ENCODE measurements at regions not wholly inside any gene's neighbourhood (a gene's known extent, or its start where the extent isn't known, plus 50 kb on each side); places are given as distances from the start of the nearest gene placed in this dataset.

DNA sequence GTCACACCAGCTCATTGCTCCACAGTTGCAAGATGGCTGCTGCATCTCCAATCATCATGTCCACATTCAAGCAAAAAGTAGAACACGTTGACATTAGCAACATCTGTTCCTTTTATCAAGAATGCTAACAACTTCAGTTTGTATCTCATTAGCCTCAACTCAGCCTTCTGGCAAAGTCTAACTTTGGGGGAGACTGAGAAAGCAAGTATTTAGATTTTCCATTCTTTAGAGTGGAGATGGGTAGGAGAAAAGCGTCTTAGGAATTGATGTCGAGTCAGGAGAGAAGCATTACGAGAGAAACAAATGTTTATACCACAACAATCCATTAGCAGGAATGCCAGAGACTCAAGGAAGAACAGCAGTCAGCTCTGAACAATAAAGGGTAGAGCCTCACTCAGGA, 446.3 kb downstream of the ENC1 start:
- no peaks in the 10 kb centered on the region for H3K36me3 Mint-ChIP-seq (ENCODE audit: low read depth)
- H3K4me1 ChIP-seq (ENCODE audit: insufficient read depth), result no peaks in the 10 kb centered on the region
- no peaks in the 10 kb centered on the region for H3F3A ChIP-seq (replicated peaks; ENCODE audit: low read depth)
- H3K4me3 ChIP-seq, result no peak overlapping the region
- no peaks in the 10 kb centered on the region for H3K27me3 Mint-ChIP-seq (ENCODE audit: insufficient read depth, low read depth, poor library complexity)
- H3K4me3 Mint-ChIP-seq, result no peak overlapping the region
- H3K9me3 Mint-ChIP-seq, result no peaks in the 10 kb centered on the region
- DNase-seq (ENCODE audit: low spot score) (no peak), ATAC-seq (no peak)
- TF ChIP-seq, protein P1, sequence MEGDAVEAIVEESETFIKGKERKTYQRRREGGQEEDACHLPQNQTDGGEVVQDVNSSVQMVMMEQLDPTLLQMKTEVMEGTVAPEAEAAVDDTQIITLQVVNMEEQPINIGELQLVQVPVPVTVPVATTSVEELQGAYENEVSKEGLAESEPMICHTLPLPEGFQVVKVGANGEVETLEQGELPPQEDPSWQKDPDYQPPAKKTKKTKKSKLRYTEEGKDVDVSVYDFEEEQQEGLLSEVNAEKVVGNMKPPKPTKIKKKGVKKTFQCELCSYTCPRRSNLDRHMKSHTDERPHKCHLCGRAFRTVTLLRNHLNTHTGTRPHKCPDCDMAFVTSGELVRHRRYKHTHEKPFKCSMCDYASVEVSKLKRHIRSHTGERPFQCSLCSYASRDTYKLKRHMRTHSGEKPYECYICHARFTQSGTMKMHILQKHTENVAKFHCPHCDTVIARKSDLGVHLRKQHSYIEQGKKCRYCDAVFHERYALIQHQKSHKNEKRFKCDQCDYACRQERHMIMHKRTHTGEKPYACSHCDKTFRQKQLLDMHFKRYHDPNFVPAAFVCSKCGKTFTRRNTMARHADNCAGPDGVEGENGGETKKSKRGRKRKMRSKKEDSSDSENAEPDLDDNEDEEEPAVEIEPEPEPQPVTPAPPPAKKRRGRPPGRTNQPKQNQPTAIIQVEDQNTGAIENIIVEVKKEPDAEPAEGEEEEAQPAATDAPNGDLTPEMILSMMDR (conservative IDR thresholded peaks at IDR 0.05; ENCODE audit: low read depth in 2 of 2), result no peak
- no peak for TF ChIP-seq JUNB (IDR thresholded peaks at IDR 0.05; ENCODE audit: unreplicated experiment)
- TF ChIP-seq CREB1 (CRISPR knock-in tag; IDR thresholded peaks at IDR 0.05; ENCODE audit: low read depth), result no peak
- no peak for TF ChIP-seq ZNF114 (CRISPR knock-in tag; IDR thresholded peaks at IDR 0.05)
- TF ChIP-seq ZNF331 (CRISPR knock-in tag; IDR thresholded peaks at IDR 0.05; ENCODE audit: low read depth), result no peak
- TF ChIP-seq, protein P2, sequence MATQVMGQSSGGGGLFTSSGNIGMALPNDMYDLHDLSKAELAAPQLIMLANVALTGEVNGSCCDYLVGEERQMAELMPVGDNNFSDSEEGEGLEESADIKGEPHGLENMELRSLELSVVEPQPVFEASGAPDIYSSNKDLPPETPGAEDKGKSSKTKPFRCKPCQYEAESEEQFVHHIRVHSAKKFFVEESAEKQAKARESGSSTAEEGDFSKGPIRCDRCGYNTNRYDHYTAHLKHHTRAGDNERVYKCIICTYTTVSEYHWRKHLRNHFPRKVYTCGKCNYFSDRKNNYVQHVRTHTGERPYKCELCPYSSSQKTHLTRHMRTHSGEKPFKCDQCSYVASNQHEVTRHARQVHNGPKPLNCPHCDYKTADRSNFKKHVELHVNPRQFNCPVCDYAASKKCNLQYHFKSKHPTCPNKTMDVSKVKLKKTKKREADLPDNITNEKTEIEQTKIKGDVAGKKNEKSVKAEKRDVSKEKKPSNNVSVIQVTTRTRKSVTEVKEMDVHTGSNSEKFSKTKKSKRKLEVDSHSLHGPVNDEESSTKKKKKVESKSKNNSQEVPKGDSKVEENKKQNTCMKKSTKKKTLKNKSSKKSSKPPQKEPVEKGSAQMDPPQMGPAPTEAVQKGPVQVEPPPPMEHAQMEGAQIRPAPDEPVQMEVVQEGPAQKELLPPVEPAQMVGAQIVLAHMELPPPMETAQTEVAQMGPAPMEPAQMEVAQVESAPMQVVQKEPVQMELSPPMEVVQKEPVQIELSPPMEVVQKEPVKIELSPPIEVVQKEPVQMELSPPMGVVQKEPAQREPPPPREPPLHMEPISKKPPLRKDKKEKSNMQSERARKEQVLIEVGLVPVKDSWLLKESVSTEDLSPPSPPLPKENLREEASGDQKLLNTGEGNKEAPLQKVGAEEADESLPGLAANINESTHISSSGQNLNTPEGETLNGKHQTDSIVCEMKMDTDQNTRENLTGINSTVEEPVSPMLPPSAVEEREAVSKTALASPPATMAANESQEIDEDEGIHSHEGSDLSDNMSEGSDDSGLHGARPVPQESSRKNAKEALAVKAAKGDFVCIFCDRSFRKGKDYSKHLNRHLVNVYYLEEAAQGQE (IDR thresholded peaks at IDR 0.05; ENCODE audit: unreplicated experiment), result no peak
- no peak for TF ChIP-seq NANOG (IDR thresholded peaks at IDR 0.05; ENCODE audit: borderline replicate concordance)
- no peak for TF ChIP-seq POLR2AphosphoS5 (IDR thresholded peaks at IDR 0.05; ENCODE audit: low read depth)
- TF ChIP-seq EZH2phosphoT487 (IDR thresholded peaks at IDR 0.05; ENCODE audit: unreplicated experiment), result no peak
- no peak for TF ChIP-seq STAT1 (IDR thresholded peaks at IDR 0.05; ENCODE audit: unreplicated experiment)
- no peak overlapping the region for H3K27ac Mint-ChIP-seq
- no peaks in the 10 kb centered on the region for H3K27me3 ChIP-seq (ENCODE audit: insufficient read depth)
- no peaks in the 10 kb centered on the region for H3K79me2 ChIP-seq (replicated peaks; ENCODE audit: insufficient read depth)
- no peaks in the 10 kb centered on the region for H3K4me1 Mint-ChIP-seq
- H2AFZ ChIP-seq, result no peak overlapping the region
- no peak overlapping the region for H3K27ac ChIP-seq (ENCODE audit: low read depth)
- H4K20me1 ChIP-seq (replicated peaks; ENCODE audit: insufficient read depth), result no peaks in the 10 kb centered on the region
- H3K4me2 ChIP-seq, result no peak overlapping the region
- H3K36me3 ChIP-seq (ENCODE audit: insufficient read depth), result no peaks in the 10 kb centered on the region
- peaks cover 9% of the 10 kb centered on the region; the same call in 1 of the 2 replicates for H3K9me2 ChIP-seq (ENCODE audit: insufficient read depth)

DNA sequence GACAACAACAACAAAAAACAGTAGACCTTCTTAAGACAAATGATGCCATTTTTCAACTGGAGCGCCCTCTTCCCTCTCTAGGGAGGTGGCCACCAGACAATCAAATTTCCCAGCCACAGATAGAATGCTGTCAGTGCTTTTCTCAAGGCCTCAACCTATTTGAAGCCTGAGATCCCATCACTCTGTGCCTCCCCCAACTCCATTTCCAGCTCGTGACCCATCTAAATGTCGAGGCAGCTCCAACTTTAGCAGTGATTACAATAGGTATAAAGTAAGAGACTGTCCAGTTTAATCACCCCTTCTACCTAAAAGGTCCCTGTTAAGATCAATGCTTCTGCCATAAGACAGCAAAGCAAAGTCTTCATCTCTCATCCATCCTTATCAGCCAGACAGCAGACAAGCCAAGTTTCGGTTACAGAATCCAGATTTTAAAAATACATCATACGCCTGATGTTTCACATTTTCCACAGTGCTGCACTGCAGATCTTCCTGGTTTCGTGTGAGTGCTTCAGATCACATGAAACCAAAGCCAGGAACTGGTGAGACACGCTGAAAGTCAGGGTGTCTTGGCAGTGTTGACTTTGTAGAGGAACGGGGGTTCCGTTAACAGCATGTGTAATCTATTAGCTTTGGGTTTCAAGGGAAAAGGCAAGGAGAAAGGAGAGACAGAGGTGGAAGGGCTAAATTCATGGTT, 447.8 kb downstream of the ENC1 start:
- no peaks in the 10 kb centered on the region for H3K36me3 Mint-ChIP-seq (ENCODE audit: low read depth)
- no peak for TF ChIP-seq ZNF331 (CRISPR knock-in tag; IDR thresholded peaks at IDR 0.05; ENCODE audit: low read depth)
- H3K4me3 ChIP-seq, result no peak overlapping the region
- H3K36me3 ChIP-seq (ENCODE audit: insufficient read depth), result no peaks in the 10 kb centered on the region
- no peaks in the 10 kb centered on the region for H4K20me1 ChIP-seq (replicated peaks; ENCODE audit: insufficient read depth)
- no peaks in the 10 kb centered on the region for H3K27me3 ChIP-seq (ENCODE audit: insufficient read depth)
- no peaks in the 10 kb centered on the region for H3K4me1 ChIP-seq (ENCODE audit: insufficient read depth)
- no peaks in the 10 kb centered on the region for H3K79me2 ChIP-seq (replicated peaks; ENCODE audit: insufficient read depth)
- peaks cover 17% of the 10 kb centered on the region for H3K9me2 ChIP-seq (ENCODE audit: insufficient read depth)
- H3K4me3 Mint-ChIP-seq, result no peak overlapping the region
- ATAC-seq (no peak), DNase-seq (ENCODE audit: low spot score) (no peak)
- H3K9me3 Mint-ChIP-seq, result no peaks in the 10 kb centered on the region
- no peak overlapping the region for H2AFZ ChIP-seq
- peaks cover 3% of the 10 kb centered on the region; the same call in 2 of the 3 replicates for H3K4me1 Mint-ChIP-seq
- H3K27me3 Mint-ChIP-seq (ENCODE audit: insufficient read depth, low read depth, poor library complexity), result no peaks in the 10 kb centered on the region
- H3K27ac ChIP-seq (ENCODE audit: low read depth), result no peak overlapping the region
- no peak overlapping the region for H3K4me2 ChIP-seq
- no peak overlapping the region for H3K27ac Mint-ChIP-seq
- no peaks in the 10 kb centered on the region for H3F3A ChIP-seq (replicated peaks; ENCODE audit: low read depth)

Data from GM23338 (cell line).